HepG2 (cell line): ENCODE measurements at regions not wholly inside any gene's neighbourhood (a gene's known extent, or its start where the extent isn't known, plus 50 kb on each side); places are given as distances from the start of the nearest gene placed in this dataset.

ENCODE experiments used
- ATAC-seq: fragments of 200-7000 bp; cut with Tn5 transposase; 3 replicates; pipeline ENCODE4 v1.9.1; 2020; ENCODE audit warnings: mild to moderate bottlenecking, moderate library complexity
- BruUV-seq: library from RNA; stranded (reverse); fragments of 400-500 nt; replicated peaks from 2 replicates; lab custom pipeline; 2021; lab: Mats Ljungman, UMichigan
- CTCF ChIA-PET: fragments of 300-600 bp; formaldehyde crosslinking; extraction: SDS; loops from one replicate; lab custom pipeline; 2021; ENCODE audit warnings: low total read pairs, inconsistent platforms, low intra/inter-chr PET ratio; lab: Yijun Ruan, JAX
- POLR2A ChIA-PET: fragments of 350-600 bp; sonication (Branson Sonifier 250); formaldehyde crosslinking; loops from one replicate; lab custom pipeline; 2020; ENCODE audit warnings: antibody characterized with exemption, inconsistent platforms; lab: Yijun Ruan, JAX
- DNase-seq: peaks from one replicate; pipeline ENCODE4 v3.0.0-alpha.2; 2015; ENCODE audit warnings: low spot score
- FAIRE-seq: peaks from 3 replicates; lab custom pipeline; 2011; peaks lifted over from hg19 to GRCh38; lab: Jason Lieb, UNC
- H2AFZ ChIP-seq: one replicate; pipeline ENCODE4 v1.6.1; 2011; ENCODE audit warnings: low read length, inconsistent platforms
- H3K27ac ChIP-seq: fragments of 300-600 bp; 3 replicates; pipeline ENCODE4 v1.8.0; 2011; ENCODE audit warnings: mixed run types, mild to moderate bottlenecking, mixed read lengths, low read length, inconsistent platforms; ENCODE audit not compliant: insufficient read depth; ENCODE audit errors: extremely low read length
- H3K27me3 ChIP-seq, 2 experiments: fragments of 200-600 bp in 1 of 2; 2 replicates in 1 of 2; 3 replicates in 1 of 2; pipeline versions ENCODE4 v1.6.0 to v1.8.0; 2011; ENCODE audit warnings: low read length in 2 of 2, mild to moderate bottlenecking in 2 of 2, moderate library complexity in 2 of 2, inconsistent platforms in 1 of 2; ENCODE audit not compliant: insufficient read depth in 2 of 2, control insufficient read depth in 1 of 2
- H3K36me3 ChIP-seq, 2 experiments: fragments of 200-600 bp in 1 of 2; replicated peaks in 1 of 2; 2 replicates in 1 of 2; 3 replicates in 1 of 2; pipeline versions ENCODE4 v1.5.1 to v1.8.0; 2011; ENCODE audit warnings: low read length in 2 of 2, inconsistent platforms in 1 of 2; ENCODE audit not compliant: insufficient read depth in 2 of 2, control insufficient read depth in 1 of 2
- H3K4me1 ChIP-seq: 2 replicates; pipeline ENCODE4 v1.5.1; 2012; ENCODE audit warnings: low read length, inconsistent platforms; ENCODE audit not compliant: insufficient read depth
- H3K4me2 ChIP-seq: 2 replicates; pipeline ENCODE4 v1.6.0; 2011; ENCODE audit warnings: low read depth, low read length, inconsistent platforms
- H3K4me3 ChIP-seq, 3 experiments: fragments of 200-600 bp in 1 of 3; sonication (generic), shearing (Covaris generic) in 1 of 3; replicated peaks in 1 of 3; 2 replicates each; pipeline ENCODE4 v1.5.1; 2011 to 2016; ENCODE audit warnings: low read length in 3 of 3, inconsistent platforms in 2 of 3, low read depth in 2 of 3, mild to moderate bottlenecking in 2 of 3, control low read depth in 1 of 3, mixed read lengths in 1 of 3; ENCODE audit not compliant: insufficient read depth in 1 of 3
- H3K79me2 ChIP-seq: one replicate; pipeline ENCODE4 v1.6.1; 2011; ENCODE audit warnings: low read length, inconsistent platforms; ENCODE audit not compliant: insufficient read depth
- H3K9ac ChIP-seq: 2 replicates; pipeline ENCODE4 v1.6.0; 2011; ENCODE audit warnings: mild to moderate bottlenecking, low read depth, low read length, inconsistent platforms; ENCODE audit not compliant: insufficient read depth
- H3K9me3 ChIP-seq: 2 replicates; pipeline ENCODE4 v1.5.1; 2012; ENCODE audit warnings: mild to moderate bottlenecking, low read length
- H4K20me1 ChIP-seq: 2 replicates; pipeline ENCODE4 v1.6.0; 2011; ENCODE audit warnings: inconsistent platforms, mild to moderate bottlenecking, low read length, moderate library complexity; ENCODE audit not compliant: insufficient read depth
- AGO1 ChIP-seq: fragments of 200-400 bp; formaldehyde crosslinking; IDR thresholded peaks from 2 replicates; pipeline ENCODE4 v1.6.1; 2017; ENCODE audit warnings: mild to moderate bottlenecking, low read depth, low read length, moderate library complexity; ENCODE audit not compliant: poor library complexity, severe bottlenecking
- ATF5 ChIP-seq: sonication (generic); formaldehyde crosslinking; IDR thresholded peaks from 2 replicates; pipeline ENCODE4 v1.4.0; 2020; ENCODE audit warnings: mild to moderate bottlenecking, low read depth, missing genetic modification reagents
- ELF4 ChIP-seq: sonication (generic); formaldehyde crosslinking; IDR thresholded peaks from 2 replicates; pipeline ENCODE4 v1.5.0; 2020; ENCODE audit warnings: missing genetic modification reagents, mild to moderate bottlenecking, moderate library complexity, borderline replicate concordance
- IRF9 ChIP-seq: sonication (generic); formaldehyde crosslinking; IDR thresholded peaks from 2 replicates; pipeline ENCODE4 v1.8.0; 2022; ENCODE audit warnings: missing genetic modification reagents, mild to moderate bottlenecking, borderline replicate concordance
- KDM2A ChIP-seq: sonication (generic); formaldehyde crosslinking; IDR thresholded peaks from 2 replicates; pipeline ENCODE4 v1.4.0; 2020; ENCODE audit warnings: low read depth, missing genetic modification reagents, borderline replicate concordance
- PTBP1 ChIP-seq: fragments of 200-400 bp; formaldehyde crosslinking; IDR thresholded peaks from 2 replicates; pipeline ENCODE4 v1.6.1; 2018; ENCODE audit warnings: low read length, low read depth; ENCODE audit not compliant: poor library complexity, severe bottlenecking
- SIX1 ChIP-seq: sonication (generic); formaldehyde crosslinking; IDR thresholded peaks from 2 replicates; pipeline ENCODE4 v1.4.0; 2020; ENCODE audit warnings: missing genetic modification reagents, borderline replicate concordance
- SP5 ChIP-seq: IDR thresholded peaks from 2 replicates; pipeline ENCODE4 v1.6.1; 2016; ENCODE audit warnings: low read depth, borderline replicate concordance
- YEATS2 ChIP-seq: sonication (generic); formaldehyde crosslinking; IDR thresholded peaks from 2 replicates; pipeline ENCODE4 v1.4.0; 2020; ENCODE audit warnings: missing genetic modification reagents, borderline replicate concordance
- ZNF136 ChIP-seq: sonication (generic); formaldehyde crosslinking; IDR thresholded peaks from 2 replicates; pipeline ENCODE4 v1.8.1; 2022; ENCODE audit warnings: low read depth, mild to moderate bottlenecking, moderate library complexity, missing genetic modification reagents
- ZNF234 ChIP-seq: sonication (generic); formaldehyde crosslinking; conservative IDR thresholded peaks from 2 replicates; pipeline ENCODE4 v1.5.1; 2020; ENCODE audit warnings: mild to moderate bottlenecking, missing genetic modification reagents
- ZNF550 ChIP-seq: sonication (generic); formaldehyde crosslinking; IDR thresholded peaks from 2 replicates; pipeline ENCODE4 v1.4.0; 2020; ENCODE audit warnings: mild to moderate bottlenecking, missing genetic modification reagents, borderline replicate concordance
- ZNF567 ChIP-seq: sonication (generic); formaldehyde crosslinking; IDR thresholded peaks from 2 replicates; pipeline ENCODE4 v1.8.1; 2023; ENCODE audit warnings: mild to moderate bottlenecking, missing genetic modification reagents, borderline replicate concordance
- ZNF75D ChIP-seq: sonication (generic); formaldehyde crosslinking; IDR thresholded peaks from 2 replicates; pipeline ENCODE4 v1.8.1; 2023; ENCODE audit warnings: missing genetic modification reagents, mild to moderate bottlenecking, borderline replicate concordance
- in situ Hi-C: cut with HindIII; loops from 2 replicates; pipeline ENCODE4 v1.10.0; 2017; ENCODE audit warnings: low pct_unique_long_range_greater_than_20kb; ENCODE audit not compliant: extremely low pct_ligation_motif_present
- intact Hi-C: fragments of 100-400 bp; cut with micrococcal nuclease; formaldehyde crosslinking; loops from one replicate; pipeline ENCODE4 v1.10.0; 2022; ENCODE audit not compliant: unreplicated experiment

GRCh38 chr3:81315030-81315429 lies 446.4 kb downstream of the GBE1 start:
- FAIRE-seq = no peak
- no peaks in the 10 kb centered on the region for H3K27me3 ChIP-seq
- in situ Hi-C loops = no loop called here

More at GRCh38 chr3:81315030-81315429, 446.4 kb downstream of the GBE1 start:
- POLR2A ChIA-PET = no interaction called here
- Histone ChIP-seq H3K4me2 (no peak overlapping the region), H3K9ac (no peak overlapping the region), H2AFZ (no peak overlapping the region), H3K4me1 (no peaks in the 10 kb centered on the region), H4K20me1 (no peaks in the 10 kb centered on the region), H3K79me2 (no peaks in the 10 kb centered on the region), H3K36me3 (no peaks in the 10 kb centered on the region), H3K4me3 (no peak overlapping the region), H3K9me3 (no peaks in the 10 kb centered on the region), H3K27ac (no peak overlapping the region)
- CTCF ChIA-PET = no interaction called here
- BruUV-seq = no TSS peak
- intact Hi-C loops = no loop called here
- no peak for ATAC-seq
- no peak for DNase-seq
- no peak for TF ChIP-seq ZNF234 (CRISPR knock-in tag)
- TF ChIP-seq PTBP1 = no peak
- TF ChIP-seq YEATS2 (CRISPR knock-in tag) = no peak
- no peak for TF ChIP-seq SIX1 (CRISPR knock-in tag)
- TF ChIP-seq AGO1 = no peak
- TF ChIP-seq ZNF75D (CRISPR knock-in tag) = no peak
- no peak for TF ChIP-seq ZNF136 (CRISPR knock-in tag)
- no peak for TF ChIP-seq ELF4 (CRISPR knock-in tag)
- TF ChIP-seq SP5 (CRISPR knock-in tag) = no peak
- TF ChIP-seq IRF9 (CRISPR knock-in tag) = no peak
- TF ChIP-seq KDM2A (CRISPR knock-in tag) = no peak
- TF ChIP-seq ZNF567 = no peak
- no peak for TF ChIP-seq ATF5 (CRISPR knock-in tag)
- TF ChIP-seq ZNF550 (CRISPR knock-in tag) = no peak
